GM18519 (cell line): ENCODE measurements at regions not wholly inside any gene's neighbourhood (a gene's known extent, or its start where the extent isn't known, plus 50 kb on each side); places are given as distances from the start of the nearest gene placed in this dataset.
A peak's percentile ranks its signal among the peaks of the same experiment; 100 is the strongest.
"Not testable (repeated sequence)": the region's sequence is repeated elsewhere in the genome, so short reads cannot be mapped to it uniquely, and the experiment has no call there.

Experiments
- ATAC-seq: cut with Tn5 transposase; IDR thresholded peaks from one replicate; pipeline ENCODE4 v1.9.1; 2021; ENCODE audit warnings: mild to moderate bottlenecking, moderate library complexity; ENCODE audit not compliant: unreplicated experiment, low FRiP score

DNA sequence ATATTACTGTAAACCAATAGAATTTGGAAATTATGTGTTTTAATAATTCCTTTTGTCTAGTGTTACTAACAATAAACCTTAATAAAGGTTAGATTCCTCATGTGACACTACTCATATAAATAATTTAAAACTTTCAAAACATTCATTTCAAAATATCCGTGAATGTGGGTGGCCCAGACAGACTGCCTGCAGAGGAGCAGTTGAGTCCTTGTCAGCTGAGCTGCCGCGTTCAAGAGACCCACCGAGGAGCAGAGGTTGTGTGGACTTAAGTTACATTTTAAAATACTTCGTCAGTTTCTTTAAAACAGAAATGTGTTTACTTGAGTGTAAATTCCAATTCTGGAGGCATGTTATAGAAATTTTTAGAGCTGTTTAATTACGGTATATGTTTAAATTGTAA is 64.2 kb upstream of the HGFAC start:
- ATAC-seq, result no peak

DNA sequence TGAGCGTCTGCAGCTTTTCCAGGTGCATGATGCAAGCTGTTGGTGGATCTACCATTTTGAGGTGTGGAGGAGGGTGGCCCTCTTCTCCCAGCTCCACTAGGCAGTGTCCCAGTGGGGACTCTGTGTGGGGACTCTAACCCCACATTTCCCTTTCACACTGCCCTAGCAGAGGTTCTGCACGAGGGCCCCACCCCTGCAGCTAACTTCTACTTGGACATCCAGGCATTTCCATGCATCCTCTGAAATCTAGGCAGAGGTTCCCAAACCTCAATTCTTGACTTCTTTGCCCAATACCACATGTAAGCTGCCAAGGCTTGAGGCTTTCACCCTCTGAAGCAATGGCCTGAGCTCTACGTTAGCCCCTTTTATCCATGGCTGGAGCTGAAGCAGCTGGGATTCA is 61.4 kb upstream of the HGFAC start:
- ATAC-seq, result not testable (repeated sequence)

DNA sequence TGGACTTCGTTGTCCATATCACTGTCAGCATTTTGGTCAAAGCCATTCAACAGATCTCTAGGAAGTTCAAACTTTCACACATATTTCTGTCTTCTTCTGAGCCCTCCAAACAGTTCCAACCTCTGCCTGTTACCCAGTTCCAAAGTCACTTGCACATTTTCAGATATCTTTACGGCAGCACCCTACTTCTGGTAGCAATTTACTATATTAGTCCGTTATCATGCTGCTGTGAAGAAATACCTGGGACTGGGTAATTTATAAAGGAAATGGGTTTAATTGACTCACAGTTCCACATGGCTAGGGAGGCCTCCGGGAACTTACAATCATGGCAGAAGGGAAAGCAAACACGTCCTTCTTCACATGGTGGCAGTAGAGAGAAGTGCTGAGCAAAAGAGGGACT is 60.6 kb upstream of the HGFAC start:
- ATAC-seq, result not testable (repeated sequence)

DNA sequence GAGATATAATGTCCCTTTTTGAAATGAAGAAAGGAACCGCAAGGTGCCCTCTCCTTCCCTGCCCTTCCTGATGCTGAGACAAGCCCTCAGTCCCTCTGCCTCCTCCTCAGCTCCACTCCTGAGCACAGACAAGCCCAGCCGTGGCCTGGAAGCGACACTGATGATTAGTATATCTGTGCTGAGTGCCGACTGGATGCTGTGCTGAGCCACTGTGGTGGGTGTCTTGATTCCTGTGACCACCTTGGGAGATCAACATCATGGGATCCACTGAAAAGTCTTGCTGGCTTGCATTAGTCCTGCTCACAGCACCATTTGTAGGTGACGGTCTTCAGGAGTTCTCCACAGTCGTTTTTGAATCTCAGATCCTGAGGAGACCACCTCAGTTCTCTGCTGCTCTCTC is 59.5 kb upstream of the HGFAC start:
- no peak for ATAC-seq

DNA sequence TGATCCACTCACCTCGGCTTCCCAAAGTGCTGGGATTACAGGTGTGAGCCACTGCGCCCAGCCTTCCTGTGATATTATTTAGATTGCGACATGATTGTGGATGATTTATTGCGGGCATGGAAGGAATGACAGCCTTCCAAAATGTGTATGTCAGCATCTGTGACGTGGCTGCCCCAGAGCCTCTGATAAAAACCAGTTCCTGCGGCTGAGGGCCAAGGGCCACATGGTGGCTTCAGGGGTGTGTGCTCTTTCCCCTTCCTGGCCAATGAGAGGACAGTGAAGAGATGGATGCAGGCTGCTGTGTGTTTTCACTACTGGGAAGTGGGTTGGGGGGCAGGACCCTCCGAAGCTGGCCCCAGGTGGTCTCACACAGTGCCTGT is 57.4 kb upstream of the HGFAC start:
- ATAC-seq, result no peak

DNA sequence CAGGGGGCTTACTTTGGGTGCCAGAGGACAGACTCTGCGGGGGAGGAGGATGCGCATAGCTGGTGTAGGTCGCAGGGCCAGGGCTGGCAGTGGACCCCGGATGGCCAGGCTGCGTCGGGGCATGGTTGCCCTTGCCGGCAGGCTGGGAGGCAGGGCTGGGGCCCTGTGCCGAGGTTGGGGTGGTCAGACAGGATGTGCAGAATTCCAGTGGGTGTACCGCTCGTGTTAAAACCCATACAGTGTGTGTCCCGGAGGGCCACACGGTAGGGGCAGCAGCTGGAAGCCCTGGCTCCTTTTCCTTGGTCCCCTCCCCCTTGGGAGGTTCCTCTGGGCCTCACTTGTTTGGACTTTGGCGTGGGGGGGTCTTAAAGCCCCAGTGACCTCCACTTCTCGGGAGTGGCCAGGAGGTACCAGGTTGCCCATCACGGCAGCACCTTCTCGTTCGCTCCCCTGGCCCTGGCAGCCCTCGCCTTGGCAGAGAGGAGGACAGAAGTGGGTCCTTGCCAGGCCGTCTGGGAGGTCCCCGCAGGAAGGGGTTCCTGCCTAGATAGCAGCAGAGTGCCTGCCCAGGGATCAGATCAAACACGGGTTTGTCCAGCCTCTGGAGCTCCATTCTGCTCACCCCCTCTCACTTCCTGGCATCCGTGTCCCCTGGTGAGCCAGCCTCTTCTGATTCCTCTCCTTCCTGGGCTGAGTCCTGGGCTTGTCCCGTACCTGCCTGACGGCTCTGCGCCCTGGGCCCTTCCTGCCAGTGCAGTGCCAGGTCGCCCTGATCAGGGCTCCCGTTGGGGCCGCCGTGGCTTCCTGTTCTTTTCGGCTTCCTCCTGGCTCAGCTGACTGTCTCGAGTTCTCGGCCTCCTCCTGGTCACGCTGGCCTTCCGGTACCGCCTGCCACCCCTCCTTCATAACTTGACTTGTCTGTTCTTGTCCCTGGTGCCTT is 56.7 kb upstream of the HGFAC start:
- no peak for ATAC-seq

DNA sequence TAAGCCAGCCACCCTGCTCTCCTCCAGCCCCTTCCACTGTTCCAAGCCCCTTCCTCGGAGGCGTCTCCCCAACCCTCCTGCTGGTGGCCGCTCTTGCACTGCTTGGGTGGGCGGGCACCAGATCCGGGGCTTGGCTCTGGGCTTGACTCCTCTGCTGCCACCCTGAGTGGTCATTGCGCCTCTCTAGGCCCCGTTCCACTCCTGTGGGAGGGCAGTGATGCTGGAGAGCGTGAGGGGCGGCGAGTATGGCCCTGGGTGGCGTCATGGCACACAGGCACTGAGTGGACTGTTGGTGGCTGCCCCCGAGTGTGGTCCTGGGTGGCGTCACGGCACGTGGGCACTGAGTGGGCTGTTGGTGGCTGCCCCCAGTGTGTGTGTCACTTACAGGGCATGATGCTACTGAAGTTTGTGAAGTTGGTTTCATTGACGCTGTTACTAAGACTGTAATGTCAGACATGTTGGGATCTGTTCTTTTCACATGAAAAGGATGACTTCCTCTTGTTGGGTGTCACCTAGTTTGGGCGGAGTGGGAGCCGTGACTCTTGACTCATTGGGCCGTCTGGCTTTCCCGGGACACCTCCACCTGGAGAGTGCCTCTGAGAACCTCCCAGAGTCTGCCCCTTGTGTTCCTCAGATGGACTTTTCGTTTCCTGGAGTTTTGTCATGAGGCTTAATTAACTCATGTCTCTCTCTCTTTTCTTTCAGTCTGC is 55.9 kb upstream of the HGFAC start:
- ATAC-seq, result no peak

DNA sequence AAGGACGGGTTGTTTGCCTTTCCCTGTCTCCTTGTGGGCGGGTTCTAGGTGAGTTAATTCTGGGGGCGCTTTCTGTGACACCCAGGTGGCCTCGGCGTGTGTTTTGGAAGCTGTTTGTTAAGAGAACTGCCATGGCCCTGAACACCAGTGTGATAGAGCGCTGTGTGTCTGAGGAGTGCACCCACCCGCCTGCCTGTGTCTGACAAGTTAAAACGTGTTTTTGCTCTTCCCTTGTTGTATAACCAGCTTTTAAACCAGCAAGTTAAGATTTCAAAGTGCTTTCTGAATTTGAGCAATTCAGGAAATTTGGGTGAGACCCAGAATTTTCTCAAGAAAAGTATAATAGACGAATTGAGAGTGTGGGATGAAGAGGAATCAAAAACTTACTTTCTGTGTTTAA is 55.2 kb upstream of the HGFAC start:
- ATAC-seq, result no peak

DNA sequence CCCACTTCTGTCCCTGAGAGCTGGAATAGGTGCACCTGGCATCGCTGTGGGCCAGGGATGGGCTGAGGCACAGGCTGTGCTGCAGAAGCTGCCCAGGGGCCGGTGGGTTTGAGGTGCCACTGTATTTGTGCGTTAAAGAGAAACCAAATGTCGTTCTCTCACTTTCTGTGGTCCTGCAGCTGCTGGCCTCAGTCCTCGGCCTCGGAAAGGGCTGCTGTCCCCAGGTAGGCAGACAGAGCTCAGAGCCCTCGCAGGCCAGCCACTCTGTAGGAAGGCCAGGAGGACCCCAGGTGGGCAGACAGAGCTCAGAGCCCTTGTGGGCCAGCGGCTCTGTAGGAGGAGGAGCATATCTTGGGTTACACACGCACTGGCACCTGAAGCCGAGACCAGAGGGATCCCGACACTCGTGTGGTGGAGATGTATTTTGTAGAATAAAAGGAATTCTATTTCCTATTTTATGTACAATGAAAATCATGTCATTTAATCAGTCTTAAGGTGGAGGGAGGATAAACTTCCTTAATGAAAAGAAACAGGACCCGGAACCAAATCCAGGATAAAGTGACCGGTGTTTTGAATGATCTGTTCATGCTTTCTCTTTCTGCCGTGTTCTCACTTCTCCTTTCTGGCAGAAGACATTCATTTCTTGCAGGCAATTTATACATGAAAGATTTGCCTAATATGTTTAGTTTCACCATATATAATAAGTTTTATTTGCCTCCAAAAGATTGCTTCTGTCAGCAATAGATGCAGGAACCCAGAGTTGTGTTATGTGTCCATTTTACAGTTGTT is 54.4 kb upstream of the HGFAC start:
- no peak for ATAC-seq

DNA sequence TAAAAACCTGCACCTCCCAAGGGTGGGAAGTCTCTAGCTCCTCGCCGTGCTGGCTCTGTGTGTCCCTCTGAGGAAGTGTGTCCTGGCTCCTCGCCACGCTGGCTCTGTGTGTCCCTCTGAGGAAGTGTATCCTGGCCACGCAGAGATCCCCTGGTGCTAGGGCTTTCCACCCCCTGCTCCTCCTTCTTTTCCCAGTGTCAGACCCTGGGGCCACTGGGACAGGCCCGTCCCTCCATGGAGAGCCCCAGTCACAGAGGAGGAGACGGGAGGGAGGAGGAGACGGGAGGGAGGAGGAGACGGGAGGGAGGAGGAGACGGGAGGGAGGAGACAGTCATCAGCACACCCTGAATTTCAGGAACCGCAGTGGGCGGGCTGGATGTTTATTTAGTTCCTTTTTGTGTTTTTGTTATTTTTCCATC is 53.8 kb upstream of the HGFAC start:
- ATAC-seq, result no peak

DNA sequence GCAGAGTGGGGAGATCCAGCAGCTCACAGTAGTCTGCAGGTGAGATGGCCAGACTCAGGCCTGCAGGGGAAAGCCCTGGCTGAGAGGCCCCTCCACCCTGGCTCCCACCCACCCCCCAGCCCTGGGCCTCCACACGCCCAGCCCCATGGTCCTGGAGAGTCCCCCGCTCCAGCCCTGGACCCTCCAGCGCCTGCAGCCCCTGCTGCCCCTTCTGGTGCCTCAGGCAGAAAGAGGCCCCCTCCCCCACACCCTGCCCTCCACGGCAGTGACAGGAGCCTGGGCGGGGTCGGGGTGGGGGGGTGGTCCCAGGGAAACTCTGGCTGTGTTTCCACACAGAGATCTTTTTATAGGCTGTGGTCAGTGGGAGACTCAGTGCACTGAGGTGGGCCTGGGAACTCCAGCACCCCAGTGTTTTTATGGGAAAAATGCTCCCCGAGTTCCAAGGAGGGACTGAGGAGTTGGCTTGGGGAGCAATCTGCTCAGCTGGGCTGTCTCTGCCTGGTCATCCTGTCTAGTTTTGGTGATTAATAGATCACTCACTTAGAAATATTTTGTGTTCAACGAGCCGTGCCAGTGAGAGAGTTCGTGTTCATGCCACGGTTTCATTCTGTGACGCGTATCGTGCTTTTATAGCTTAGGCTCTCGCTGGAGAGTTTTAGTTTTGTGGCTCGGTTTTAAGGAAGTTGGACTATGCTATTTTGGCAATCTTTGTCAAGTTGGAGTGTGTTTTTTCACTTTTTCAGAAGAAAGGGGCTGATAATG is 53.1 kb upstream of the HGFAC start:
- ATAC-seq, result peak; percentile 54

DNA sequence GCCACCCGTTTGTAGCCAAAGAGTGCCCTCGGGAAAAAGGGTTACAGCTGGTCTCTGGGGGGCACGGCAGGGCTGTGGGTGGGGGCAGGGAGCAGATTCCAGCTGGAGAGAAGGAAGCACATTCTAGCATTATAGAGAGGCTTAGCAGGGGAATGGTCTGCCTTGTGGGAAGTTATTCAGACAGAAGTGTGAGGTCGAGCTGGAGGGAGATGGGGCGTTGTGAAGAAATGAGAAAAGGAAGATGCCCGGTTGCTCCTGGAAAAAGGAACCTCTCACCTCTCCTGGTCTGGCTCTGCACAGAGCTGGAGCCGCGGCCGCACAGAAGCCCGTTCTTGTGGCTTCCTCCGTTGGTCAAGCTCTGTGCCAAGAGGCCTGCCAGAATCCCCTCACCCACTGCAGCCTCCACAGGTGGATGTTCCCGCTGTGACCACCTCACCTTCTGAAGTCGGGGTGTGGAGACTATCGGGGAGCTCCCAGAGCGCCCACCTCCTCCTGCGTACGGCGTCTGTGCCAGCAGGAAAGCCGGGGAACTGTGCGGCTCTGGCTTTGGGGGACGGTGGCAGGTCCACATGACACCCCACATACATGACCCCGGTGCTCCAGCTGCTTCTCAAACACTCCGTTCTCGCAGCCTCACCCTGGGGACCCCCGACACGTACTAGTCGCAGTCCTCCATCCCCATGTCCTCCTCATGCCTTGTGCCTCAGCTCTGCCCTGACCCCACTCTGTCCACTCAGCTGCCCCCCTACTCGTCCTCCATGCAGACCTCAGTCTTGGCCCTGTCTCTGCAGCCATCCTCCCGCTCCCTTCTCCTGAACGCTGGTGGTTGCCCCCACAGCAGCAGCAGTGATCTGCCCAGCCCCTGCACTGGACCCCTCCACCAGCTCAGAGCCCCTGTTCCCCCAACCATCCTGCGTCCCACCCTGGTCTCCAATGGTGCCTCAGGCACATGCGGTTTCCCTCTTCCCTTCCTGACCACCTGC is 52.2 kb upstream of the HGFAC start:
- ATAC-seq, result no peak

DNA sequence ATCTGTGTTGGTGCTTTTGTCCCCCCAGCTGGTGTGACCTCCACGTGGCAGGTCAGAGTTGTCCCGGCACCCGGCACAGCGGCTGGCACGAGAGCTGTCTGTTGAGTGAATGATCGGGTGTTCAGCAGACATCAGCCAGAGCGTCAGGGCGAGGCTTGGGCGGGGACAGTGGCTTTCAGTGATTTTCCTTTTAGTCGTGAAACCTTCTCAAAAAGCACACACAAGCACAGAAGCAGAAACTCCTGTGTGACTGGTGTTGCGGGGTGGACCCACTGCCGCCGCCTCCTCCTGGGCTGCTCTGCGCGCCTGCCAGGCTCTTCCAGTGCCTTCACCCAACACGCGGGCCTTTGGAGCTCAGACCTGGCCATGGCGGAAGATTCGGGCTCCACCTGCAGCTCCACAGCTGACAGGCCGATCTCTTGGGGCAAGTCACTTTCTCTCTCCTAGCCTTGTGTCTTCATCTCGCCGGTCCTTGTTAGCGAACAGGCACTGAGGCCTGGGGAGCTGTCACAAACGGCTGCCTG is 51.4 kb upstream of the HGFAC start:
- ATAC-seq, result no peak

DNA sequence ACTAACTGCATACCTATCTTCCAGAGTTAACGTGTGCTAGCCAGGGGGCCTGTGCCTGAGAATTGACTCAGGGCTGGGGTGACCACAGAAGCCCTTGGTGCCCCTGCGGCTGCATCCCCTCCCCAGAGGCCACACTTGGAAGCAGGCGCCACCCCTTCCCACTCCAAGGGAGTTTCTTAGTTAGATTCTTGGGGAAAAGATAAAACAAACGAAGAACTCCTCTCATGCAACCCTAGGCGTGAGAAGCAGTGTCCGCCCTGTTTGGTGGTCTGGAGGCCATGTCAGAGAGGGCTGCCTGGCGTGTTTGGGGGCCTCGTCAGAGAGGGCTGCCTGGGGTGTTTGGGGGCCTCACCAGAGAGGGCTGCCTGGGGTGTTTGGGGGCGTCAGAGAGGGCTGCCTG is 50.3 kb upstream of the HGFAC start:
- no peak for ATAC-seq
